ENCODE measurements at regions not wholly inside any gene's neighbourhood (a gene's known extent, or its start where the extent isn't known, plus 50 kb on each side); places are given as distances from the start of the nearest gene placed in this dataset.

DNA sequence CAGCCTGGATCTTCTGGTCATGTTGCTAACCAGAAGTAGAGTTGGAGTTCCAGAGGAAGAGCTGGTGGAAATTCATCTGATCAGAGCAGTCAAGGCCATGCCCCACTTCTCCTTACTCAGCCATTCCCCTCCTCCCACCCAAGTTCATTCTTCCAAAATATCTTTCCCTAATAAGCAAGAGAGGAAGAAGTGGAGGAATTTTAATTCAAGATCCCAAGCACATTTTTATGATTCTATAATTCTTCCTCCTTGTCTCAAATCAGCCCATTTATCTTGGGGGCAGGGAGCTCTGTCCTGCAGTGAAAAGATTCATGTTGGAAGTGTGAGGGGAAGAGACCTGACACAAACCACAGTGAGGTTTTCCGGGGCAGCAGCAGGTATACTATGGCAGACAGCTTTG lies 85.0 kb upstream of the GALNT15 start:
- DNase-seq (ENCODE audit: low read depth): no peak
- TF ChIP-seq, protein P1, sequence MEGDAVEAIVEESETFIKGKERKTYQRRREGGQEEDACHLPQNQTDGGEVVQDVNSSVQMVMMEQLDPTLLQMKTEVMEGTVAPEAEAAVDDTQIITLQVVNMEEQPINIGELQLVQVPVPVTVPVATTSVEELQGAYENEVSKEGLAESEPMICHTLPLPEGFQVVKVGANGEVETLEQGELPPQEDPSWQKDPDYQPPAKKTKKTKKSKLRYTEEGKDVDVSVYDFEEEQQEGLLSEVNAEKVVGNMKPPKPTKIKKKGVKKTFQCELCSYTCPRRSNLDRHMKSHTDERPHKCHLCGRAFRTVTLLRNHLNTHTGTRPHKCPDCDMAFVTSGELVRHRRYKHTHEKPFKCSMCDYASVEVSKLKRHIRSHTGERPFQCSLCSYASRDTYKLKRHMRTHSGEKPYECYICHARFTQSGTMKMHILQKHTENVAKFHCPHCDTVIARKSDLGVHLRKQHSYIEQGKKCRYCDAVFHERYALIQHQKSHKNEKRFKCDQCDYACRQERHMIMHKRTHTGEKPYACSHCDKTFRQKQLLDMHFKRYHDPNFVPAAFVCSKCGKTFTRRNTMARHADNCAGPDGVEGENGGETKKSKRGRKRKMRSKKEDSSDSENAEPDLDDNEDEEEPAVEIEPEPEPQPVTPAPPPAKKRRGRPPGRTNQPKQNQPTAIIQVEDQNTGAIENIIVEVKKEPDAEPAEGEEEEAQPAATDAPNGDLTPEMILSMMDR (IDR thresholded peaks at IDR 0.05; ENCODE audit: insufficient read depth, low read depth, low read length): no peak
- H3K4me3 ChIP-seq (ENCODE audit: low read depth, low read length): no peak overlapping the region

DNA sequence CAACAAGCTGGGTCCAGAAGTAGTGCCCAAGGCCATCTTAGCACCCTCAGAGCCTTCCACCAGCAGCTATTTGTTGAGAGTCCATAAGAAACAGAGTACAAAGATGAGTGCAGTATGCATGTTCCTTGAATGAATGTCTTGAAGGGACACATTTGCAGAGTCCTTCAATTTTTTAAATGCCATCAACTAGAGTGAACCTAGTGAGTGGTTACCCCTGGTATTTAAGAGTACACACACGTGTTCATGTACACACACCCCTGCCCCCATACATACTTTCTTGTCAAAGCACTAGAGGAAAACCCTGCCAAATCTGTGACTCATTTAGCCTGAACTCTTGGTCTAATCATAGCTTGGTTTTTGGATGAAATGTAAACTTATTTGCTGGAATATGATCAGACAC lies 84.5 kb upstream of the GALNT15 start:
- TF ChIP-seq, protein P1 (IDR thresholded peaks at IDR 0.05; ENCODE audit: insufficient read depth, low read depth, low read length): no peak
- no peak overlapping the region for H3K4me3 ChIP-seq (ENCODE audit: low read depth, low read length)
- DNase-seq (ENCODE audit: low read depth): peak; percentile 92

DNA sequence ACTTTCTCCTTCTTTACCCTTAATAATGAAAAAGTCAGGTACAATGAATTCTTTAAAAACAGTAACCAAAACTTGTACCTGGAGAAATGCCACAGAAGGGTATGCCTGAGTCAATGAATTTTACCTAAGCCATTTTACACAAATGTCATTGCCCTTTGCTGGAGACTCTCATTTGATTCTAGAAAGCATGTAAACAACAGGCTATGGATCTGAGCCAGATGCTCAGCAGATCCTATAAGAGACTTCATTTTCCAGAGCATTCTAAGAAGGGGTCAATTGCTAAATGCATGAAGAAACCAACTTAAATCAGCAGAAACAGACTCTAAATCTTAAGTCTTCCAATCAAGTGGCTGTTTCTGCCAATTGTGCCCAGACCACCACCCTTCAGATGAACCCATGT lies 83.8 kb upstream of the GALNT15 start:
- TF ChIP-seq, protein P1 (IDR thresholded peaks at IDR 0.05; ENCODE audit: insufficient read depth, low read depth, low read length): no peak
- DNase-seq (ENCODE audit: low read depth): peak; percentile 48
- no peak overlapping the region for H3K4me3 ChIP-seq (ENCODE audit: low read depth, low read length)

DNA sequence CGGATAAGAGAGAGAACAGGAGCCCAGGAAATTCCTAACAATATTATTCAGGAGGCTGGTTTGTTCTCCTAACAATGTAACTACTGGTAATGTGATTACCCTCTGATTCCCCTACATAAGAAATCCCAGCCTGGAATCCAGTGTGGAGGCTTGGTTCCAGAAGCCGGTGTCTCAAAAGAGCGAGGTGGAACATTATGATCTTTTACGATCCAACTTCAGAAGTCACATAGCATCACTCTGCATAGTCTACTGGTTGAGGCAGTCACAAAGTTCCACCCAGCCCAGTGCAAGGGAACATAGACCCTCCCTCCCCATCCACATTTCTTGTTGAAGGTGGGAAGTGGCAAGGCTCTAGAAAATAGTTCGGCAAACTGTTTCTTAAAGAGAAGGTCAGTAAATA lies 81.6 kb upstream of the GALNT15 start:
- no peak overlapping the region for H3K4me3 ChIP-seq (ENCODE audit: low read depth, low read length)
- TF ChIP-seq, protein P1 (IDR thresholded peaks at IDR 0.05; ENCODE audit: insufficient read depth, low read depth, low read length): no peak
- DNase-seq (ENCODE audit: low read depth): no peak

DNA sequence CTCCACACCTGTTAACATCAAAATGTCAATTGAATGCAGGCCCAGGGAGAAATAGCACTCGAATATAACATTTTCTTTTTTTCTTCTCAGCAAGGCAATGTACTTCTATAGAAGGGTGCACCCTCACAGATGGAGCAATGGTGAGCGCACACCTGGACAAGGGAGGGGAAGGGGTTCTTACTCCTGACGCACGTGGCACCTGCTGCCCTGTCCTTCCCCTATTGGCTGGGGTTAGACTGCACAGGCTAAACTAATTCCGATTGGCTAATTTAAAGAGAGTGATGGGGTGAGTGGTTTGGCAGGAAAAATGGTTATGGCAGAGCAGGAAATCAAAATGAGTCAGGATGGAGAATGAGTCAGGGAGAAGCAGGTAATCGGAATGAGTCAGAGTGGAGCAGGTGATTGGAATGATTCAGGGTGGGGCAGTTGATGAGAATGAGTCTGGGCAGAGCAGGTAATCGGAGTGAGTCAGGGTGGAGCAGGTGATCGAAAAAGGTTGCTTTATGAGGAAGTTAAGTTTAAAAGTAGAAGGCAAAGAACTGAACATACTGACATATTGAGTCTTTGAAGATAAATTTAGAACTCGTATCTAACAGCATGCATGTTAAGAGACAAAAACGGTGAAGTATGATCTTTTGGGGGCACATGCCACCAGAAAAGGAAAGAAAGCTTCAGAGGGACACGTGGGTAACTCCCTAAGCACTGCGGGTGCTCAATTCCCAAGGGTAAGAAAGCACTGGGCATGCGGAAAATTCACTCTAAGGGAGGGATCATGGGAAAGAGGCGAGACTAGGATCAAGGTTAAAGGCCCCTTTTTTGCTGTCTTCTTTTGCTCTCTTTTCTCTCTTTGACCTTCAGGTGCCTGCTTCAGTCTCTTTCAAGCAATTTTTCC lies 72.9 kb upstream of the GALNT15 start:
- TF ChIP-seq, protein P1 (IDR thresholded peaks at IDR 0.05; ENCODE audit: insufficient read depth, low read depth, low read length): no peak
- DNase-seq (ENCODE audit: low read depth): no peak

DNA sequence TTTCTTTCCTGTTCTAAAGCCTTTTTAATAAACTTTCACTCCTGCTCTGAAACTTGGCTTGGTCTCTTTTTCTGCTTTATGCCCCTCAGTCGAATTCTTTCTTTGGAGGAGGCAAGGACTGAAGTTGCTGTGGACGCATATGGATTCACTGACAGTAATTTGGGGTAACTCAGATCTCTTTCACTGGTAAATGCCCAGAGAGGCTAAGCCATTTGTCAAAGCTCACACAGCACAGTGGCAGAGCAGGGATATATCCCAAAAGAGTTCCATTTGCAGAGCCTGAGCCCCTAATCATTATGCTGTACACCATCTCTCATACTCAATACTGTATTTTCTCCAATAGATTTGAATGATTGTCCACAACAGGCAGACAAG lies 72.3 kb upstream of the GALNT15 start:
- TF ChIP-seq, protein P1 (IDR thresholded peaks at IDR 0.05; ENCODE audit: insufficient read depth, low read depth, low read length): no peak
- H3K4me3 ChIP-seq (ENCODE audit: low read depth, low read length): no peak overlapping the region
- DNase-seq (ENCODE audit: low read depth): no peak

More for the DNA sequence above, 72.9 kb upstream of the GALNT15 start:
- H3K4me3 ChIP-seq (ENCODE audit: low read depth, low read length): no peak overlapping the region

Data from fibroblast of villous mesenchyme (primary cell).